NOMO-1 (cell line): ENCODE measurements at regions not wholly inside any gene's neighbourhood (a gene's known extent, or its start where the extent isn't known, plus 50 kb on each side); places are given as distances from the start of the nearest gene placed in this dataset.

Experiments used
- DNase-seq, 2 experiments: peaks; one replicate each; lab custom pipeline; 2025; ENCODE audit not compliant: unreplicated experiment in 2 of 2; lab: John Stamatoyannopoulos, UW

- DNase-seq, result peak; percentile 1 to 7
These were observed 301.9 kb upstream of the ZC3H12C start for GRCh38 chr11:109791337-109791736.

- no peak for DNase-seq
These were observed 298.7 kb upstream of the ZC3H12C start for GRCh38 chr11:109794501-109794900.

GRCh38 chr11:109795234-109795633, 298.0 kb upstream of the ZC3H12C start:
- DNase-seq, result no peak

- DNase-seq, result no peak
These were observed 296.9 kb upstream of the ZC3H12C start for GRCh38 chr11:109796253-109796652.

- no peak for DNase-seq
These were observed 294.7 kb upstream of the ZC3H12C start for GRCh38 chr11:109798521-109798920.

GRCh38 chr11:109799604-109800003, 293.6 kb upstream of the ZC3H12C start:
- no peak for DNase-seq

GRCh38 chr11:109804911-109805310, 288.3 kb upstream of the ZC3H12C start:
- no peak for DNase-seq

- no peak for DNase-seq
These were observed 287.0 kb upstream of the ZC3H12C start for GRCh38 chr11:109806205-109806604.

GRCh38 chr11:109808569-109808968, 284.6 kb upstream of the ZC3H12C start:
- no peak for DNase-seq

- DNase-seq, result no peak
These were observed 278.4 kb upstream of the ZC3H12C start for GRCh38 chr11:109814824-109815223.

- no peak for DNase-seq
These were observed 277.6 kb upstream of the ZC3H12C start for GRCh38 chr11:109815500-109816150.

GRCh38 chr11:109818290-109818689, 274.9 kb upstream of the ZC3H12C start:
- DNase-seq, result no peak

GRCh38 chr11:109819410-109819809, 273.8 kb upstream of the ZC3H12C start:
- no peak for DNase-seq

- DNase-seq, result no peak
These were observed 271.7 kb upstream of the ZC3H12C start for GRCh38 chr11:109821511-109821910.

- no peak for DNase-seq
These were observed 270.6 kb upstream of the ZC3H12C start for GRCh38 chr11:109822436-109823102.

- DNase-seq, result no peak
These were observed 264.8 kb upstream of the ZC3H12C start for GRCh38 chr11:109828387-109828786.

- no peak for DNase-seq
These were observed 255.2 kb upstream of the ZC3H12C start for GRCh38 chr11:109838026-109838425.

GRCh38 chr11:109845437-109845836, 247.8 kb upstream of the ZC3H12C start:
- DNase-seq, result no peak

- DNase-seq, result no peak
These were observed 245.6 kb upstream of the ZC3H12C start for GRCh38 chr11:109847621-109848020.

- no peak for DNase-seq
These were observed 244.1 kb upstream of the ZC3H12C start for GRCh38 chr11:109849051-109849450.

- DNase-seq, result no peak
These were observed 243.2 kb upstream of the ZC3H12C start for GRCh38 chr11:109849946-109850345.

GRCh38 chr11:109851780-109852390, 241.3 kb upstream of the ZC3H12C start:
- no peak for DNase-seq
